HG02571 (cell line): ENCODE measurements at regions not wholly inside any gene's neighbourhood (a gene's known extent, or its start where the extent isn't known, plus 50 kb on each side); places are given as distances from the start of the nearest gene placed in this dataset.

ENCODE experiments used
- ATAC-seq: cut with Tn5 transposase; IDR thresholded peaks from one replicate; pipeline ENCODE4 v1.9.1; 2021; ENCODE audit warnings: mild to moderate bottlenecking, moderate library complexity; ENCODE audit not compliant: unreplicated experiment

GRCh38 chr16:48845261-48845660, 235.3 kb upstream of the N4BP1 start:
- ATAC-seq, result no peak

- no peak for ATAC-seq
Measured at GRCh38 chr16:48838349-48838748, 228.4 kb upstream of the N4BP1 start.

GRCh38 chr16:48836636-48837035, 226.7 kb upstream of the N4BP1 start:
- no peak for ATAC-seq

GRCh38 chr16:48836067-48836466, 226.1 kb upstream of the N4BP1 start:
- no peak for ATAC-seq

DNA sequence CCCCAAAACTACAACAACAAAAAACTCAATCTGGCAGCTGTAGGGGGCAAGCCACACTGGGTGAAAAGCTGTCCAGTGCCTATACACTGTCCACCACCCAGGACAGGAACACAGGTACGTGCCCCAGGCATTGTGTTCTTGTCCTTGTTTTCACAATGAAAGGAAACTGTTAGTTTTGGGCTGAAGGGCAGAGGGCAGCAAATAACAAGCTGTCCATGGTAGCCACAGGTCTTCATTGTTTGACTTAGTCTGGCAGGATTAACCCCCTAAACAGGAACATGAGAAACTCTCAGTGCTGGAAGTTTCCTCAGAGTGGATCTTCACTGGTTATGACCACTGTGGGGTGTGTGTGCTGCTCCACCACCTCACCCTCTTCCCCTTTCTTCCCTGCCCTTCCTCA, 224.6 kb upstream of the N4BP1 start:
- ATAC-seq, result no peak

- ATAC-seq, result no peak
Measured at GRCh38 chr16:48833461-48833860, 223.5 kb upstream of the N4BP1 start.

DNA sequence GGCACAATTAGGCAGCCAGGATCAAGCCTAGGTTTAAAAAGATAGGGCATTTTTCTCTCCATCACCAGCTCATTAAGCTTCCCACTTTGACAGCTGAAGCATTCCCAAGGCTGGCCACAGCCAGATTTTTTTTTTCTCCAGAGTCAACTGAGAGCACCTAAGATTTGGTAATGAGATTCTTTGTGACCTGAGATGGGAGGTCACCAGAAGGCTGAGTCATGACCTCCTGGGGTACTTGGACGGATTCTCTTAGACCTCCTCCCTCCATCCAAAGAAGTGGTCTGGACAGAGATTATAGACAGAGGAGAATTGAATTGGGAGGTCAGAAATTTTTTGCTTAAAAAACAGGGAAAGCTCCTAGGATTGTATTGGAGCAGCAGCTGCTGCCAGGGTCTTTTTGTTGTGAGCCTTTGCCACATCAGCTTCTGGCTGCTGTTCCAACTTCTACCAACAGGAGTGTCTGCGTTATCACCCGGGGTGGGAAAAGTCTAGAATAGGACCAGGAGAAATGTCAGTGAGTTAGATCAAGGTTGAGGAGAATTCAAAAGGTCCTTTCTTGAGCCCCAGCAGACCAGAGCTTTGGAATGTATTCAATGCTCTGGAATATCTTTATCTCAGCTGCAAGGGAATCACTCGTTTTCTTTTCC, 221.2 kb upstream of the N4BP1 start:
- ATAC-seq, result no peak

DNA sequence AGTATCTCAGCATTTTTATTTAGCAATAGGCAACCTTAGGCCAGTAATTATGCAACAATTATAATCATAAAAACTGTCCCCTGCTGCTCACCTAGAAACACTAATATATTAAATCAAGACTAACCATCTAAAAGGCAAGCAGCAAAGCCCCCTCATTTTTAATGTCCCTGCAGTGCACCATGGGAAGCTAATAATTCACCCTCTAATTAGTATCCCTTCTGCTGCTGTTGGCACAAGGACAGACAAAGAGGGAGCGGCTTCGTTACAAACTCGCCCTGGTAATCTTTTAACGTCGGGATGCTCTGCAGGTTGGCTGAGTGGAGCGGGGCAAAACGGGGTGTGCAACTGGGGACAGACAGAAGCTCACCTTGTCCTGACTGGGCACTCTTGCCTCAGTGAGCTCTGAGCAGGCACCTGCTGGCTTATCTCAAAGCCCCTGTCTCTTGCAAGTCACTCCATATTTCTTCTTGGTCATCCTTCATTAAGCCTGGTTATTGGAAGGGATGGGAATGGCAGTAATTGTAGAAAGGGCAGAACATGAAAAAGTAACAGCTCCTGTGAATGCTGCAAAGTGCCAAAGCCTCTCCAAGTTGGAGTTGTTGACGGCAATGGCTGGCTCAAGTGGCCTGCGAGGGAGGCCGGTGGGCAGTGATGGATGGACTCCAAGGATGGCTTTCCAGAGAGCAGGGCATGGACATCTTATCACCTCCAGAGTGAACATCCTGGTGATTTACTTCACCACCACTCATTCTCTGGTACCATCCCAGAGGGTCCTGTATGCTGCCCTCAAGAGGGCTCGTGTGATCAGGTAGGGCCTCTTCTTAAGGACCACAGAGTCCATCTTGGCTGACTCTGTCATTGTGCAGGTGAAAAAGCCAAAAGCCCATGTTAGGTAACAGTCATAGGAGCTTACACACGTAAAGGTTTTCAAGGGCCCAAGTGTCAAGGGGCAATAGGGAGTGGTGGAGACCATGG, 219.6 kb upstream of the N4BP1 start:
- ATAC-seq, result no peak

GRCh38 chr16:48824271-48824670, 214.3 kb upstream of the N4BP1 start:
- no peak for ATAC-seq

DNA sequence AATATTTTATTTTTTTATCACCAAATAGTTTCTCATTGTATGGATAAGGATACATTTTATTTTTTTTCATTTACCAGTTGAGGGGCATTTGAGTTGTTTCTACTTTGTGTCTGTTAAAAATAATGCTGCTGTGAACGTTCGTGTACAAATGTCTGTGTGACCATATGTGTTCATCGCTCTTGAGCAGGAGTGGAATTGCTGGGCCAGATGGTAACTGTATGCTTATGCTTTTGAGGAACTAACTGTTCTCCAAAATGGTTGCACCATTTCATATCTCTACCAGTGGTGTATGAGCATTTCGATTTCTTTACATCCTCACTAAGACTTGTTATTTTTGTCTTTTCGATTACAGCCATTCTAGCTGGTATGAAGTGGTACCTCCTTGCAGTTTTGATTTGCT, 212.5 kb upstream of the N4BP1 start:
- ATAC-seq, result no peak

DNA sequence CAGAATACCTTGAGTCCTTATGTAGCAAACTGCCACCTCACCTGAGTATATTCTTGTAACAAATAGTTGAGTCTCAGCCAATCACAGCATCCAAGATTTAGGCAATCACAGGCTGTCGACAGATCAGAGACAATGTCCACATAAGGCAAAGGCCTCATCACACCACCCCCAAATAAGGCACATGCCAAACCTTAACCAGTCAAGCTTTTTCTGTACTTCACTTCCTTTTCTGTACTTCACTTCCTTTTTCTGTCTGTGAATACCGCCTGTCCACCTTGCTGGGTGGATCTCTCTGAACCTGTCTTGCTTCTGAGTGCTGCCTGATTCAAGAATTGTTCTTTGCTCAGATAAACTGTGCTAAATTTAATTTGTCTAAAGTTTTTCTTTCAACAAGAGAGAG, 210.4 kb upstream of the N4BP1 start:
- no peak for ATAC-seq

DNA sequence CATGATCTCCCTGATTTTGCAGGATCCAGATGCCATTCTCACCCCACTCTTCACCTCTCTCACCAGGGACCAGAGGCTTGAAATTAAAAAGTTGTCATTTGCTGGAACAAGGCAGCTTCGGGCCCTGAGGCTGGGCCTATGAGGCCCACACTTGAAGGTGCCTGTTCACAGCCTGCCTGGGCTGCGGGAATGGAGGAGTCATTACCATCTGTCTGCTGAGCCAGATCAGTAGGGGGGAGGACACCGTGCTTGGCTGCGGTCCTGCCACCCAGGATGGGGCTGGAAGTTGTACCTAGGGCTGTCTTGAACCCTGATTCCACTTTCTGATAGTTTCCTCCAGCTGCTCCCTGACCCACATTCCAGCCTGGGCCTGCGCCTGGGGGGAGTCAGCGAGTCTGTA, 208.3 kb upstream of the N4BP1 start:
- no peak for ATAC-seq

GRCh38 chr16:48817032-48817431, 207.1 kb upstream of the N4BP1 start:
- ATAC-seq, result no peak

DNA sequence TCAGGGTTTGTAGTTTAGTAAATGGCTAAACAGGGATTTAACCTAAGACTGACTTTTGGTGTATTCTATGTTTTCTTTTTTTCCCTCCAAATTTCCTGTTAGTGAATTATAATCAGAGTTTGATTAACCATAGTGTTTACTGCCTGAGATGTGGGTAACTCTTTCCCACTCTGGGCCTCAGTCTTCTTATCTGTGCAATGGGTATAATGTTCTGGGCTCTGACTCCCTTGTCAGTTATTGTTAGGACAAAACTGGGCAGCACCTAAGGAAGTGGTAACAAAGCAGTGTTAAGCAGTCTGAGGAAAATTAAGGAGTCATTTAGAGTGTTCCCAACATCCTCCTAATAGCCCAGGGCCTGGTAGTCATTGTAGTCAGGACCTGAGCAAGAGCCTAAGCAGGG, 206.4 kb upstream of the N4BP1 start:
- no peak for ATAC-seq

GRCh38 chr16:48814994-48815393, 205.0 kb upstream of the N4BP1 start:
- no peak for ATAC-seq

DNA sequence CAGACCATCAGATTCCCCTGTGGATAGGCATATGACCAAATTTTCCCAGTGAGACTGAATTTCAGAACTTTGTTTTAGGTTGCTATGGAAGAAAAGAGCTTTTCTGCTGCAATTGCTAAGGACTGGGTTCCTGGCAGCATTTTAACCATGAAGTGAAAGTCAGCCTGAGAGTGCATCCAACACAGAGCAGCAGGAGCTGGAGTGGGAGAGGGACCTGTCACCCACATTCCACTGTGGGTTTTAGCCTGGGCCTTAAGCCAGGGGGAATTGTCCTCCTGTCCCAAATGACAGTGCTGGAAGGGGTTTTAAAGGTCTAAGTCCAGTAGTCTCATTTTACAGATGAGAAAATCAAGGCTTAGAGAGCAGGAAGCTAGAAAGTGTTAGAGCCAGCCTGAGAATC, 203.5 kb upstream of the N4BP1 start:
- ATAC-seq, result no peak

- ATAC-seq, result no peak
Measured at GRCh38 chr16:48812856-48813255, 202.9 kb upstream of the N4BP1 start.

- ATAC-seq, result no peak
Measured at GRCh38 chr16:48811478-48811877, 201.5 kb upstream of the N4BP1 start.

DNA sequence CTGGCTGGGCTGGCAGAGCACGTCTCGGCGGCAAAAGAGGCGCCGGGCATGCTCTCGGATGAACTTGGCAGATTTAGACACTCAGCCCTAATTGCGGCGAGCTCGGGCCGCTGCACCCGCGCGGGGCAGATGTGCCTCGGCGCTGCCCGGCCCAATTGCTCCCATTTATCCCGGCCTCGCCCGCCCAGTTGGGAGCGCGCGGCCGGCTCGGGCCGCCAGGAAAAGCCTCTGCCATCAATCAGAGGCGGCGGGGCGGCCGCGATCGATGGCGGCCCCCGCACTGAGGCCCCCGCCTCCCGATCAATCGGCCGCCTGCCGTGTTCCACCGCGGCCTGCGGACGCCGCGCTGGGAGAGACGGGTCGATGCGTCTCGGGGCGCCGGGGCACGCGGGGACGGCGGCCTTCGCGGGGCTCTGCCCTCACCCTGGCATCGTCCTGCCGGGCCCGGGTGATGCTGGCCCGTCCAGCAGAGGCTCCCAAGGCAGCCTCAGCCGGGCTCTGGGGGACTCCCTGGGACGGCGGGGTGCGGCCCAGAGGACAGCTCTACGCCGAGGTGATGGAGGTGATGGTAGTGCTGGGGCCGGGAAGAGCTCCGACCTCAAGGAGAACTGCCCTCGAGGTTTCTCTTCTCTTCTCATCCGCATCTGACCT, 200.9 kb upstream of the N4BP1 start:
- no peak for ATAC-seq

DNA sequence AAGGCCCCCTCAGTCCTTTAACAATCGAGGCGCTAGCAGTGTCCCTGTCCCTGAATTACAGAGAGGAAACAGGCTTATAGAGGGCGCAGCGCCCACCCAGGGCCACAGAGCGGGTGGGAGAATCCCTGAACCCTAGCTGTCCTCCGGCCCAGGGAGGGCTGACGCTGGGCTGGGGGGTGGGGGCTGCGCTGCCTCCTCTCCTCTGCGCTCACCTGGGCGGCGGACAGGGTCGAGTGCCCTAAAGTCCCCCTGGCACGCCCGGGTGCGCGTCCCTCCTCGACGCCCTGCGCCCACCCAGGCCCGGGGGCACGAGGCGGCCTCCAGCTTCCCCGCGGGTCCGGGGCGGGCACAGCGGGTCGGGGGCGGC, 200.4 kb upstream of the N4BP1 start:
- ATAC-seq, result no peak

DNA sequence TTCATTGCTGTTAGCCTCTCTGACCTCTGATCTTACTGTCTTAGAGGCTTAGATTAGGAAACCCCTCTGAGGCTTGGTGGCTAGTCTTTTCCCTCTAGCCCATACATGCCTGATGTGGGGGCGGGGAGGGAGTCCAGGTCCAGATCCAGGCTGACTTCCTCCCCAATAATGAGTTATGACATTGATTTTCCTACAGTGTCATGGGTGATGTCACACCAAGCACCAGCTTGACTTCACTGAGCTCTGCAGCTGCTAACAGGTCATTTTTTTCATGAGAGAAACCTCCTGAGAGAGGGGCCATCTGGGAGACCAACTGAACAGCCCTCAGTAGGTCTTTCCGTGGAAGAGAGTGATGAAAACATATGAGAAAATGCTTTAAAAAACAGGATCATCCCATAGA, 180.2 kb upstream of the N4BP1 start:
- ATAC-seq, result no peak

- ATAC-seq, result no peak
Measured at GRCh38 chr16:48788475-48788874, 178.5 kb upstream of the N4BP1 start.
